HG03342 (cell line): ENCODE measurements at regions not wholly inside any gene's neighbourhood (a gene's known extent, or its start where the extent isn't known, plus 50 kb on each side); places are given as distances from the start of the nearest gene placed in this dataset.

Source experiments
- ATAC-seq: cut with Tn5 transposase; IDR thresholded peaks from one replicate; pipeline ENCODE4 v1.9.1; 2021; ENCODE audit warnings: mild to moderate bottlenecking, moderate library complexity; ENCODE audit not compliant: unreplicated experiment

GRCh38 chr7:67807826-67808225 lies 811.2 kb downstream of the TYW1 start:
- no peak for ATAC-seq

GRCh38 chr7:67809586-67809985 lies 813.0 kb downstream of the TYW1 start:
- ATAC-seq = no peak

- ATAC-seq = no peak
These were observed 817.1 kb downstream of the TYW1 start for GRCh38 chr7:67813621-67814292.

- ATAC-seq = no peak
These were observed 820.8 kb downstream of the TYW1 start for GRCh38 chr7:67817481-67817880.

GRCh38 chr7:67821116-67821515 lies 824.5 kb downstream of the TYW1 start:
- ATAC-seq = no peak

GRCh38 chr7:67823345-67823744 lies 826.7 kb downstream of the TYW1 start:
- ATAC-seq = no peak

- ATAC-seq = no peak
These were observed 828.7 kb downstream of the TYW1 start for GRCh38 chr7:67825356-67825755.

- ATAC-seq = no peak
These were observed 845.3 kb downstream of the TYW1 start for GRCh38 chr7:67841896-67842295.

GRCh38 chr7:67842571-67842970 lies 845.9 kb downstream of the TYW1 start:
- no peak for ATAC-seq

- ATAC-seq = no peak
These were observed 846.5 kb downstream of the TYW1 start for GRCh38 chr7:67843001-67843565.

- ATAC-seq = no peak
These were observed 847.0 kb downstream of the TYW1 start for GRCh38 chr7:67843615-67844014.

GRCh38 chr7:67847092-67847787 lies 850.6 kb downstream of the TYW1 start:
- ATAC-seq = no peak

- ATAC-seq = no peak
These were observed 857.9 kb downstream of the TYW1 start for GRCh38 chr7:67854221-67855178.

GRCh38 chr7:67855322-67855721 lies 858.7 kb downstream of the TYW1 start:
- no peak for ATAC-seq

GRCh38 chr7:67856046-67856445 lies 859.4 kb downstream of the TYW1 start:
- ATAC-seq = no peak

- ATAC-seq = no peak
These were observed 861.1 kb downstream of the TYW1 start for GRCh38 chr7:67857698-67858097.

- ATAC-seq = no peak
These were observed 862.3 kb downstream of the TYW1 start for GRCh38 chr7:67858931-67859330.

- no peak for ATAC-seq
These were observed 867.3 kb downstream of the TYW1 start for GRCh38 chr7:67863911-67864310.

- no peak for ATAC-seq
These were observed 869.4 kb downstream of the TYW1 start for GRCh38 chr7:67866054-67866453.

GRCh38 chr7:67866812-67867211 lies 870.2 kb downstream of the TYW1 start:
- ATAC-seq = no peak

GRCh38 chr7:67870396-67870795 lies 873.8 kb downstream of the TYW1 start:
- ATAC-seq = no peak
